ENCODE measurements at regions not wholly inside any gene's neighbourhood (a gene's known extent, or its start where the extent isn't known, plus 50 kb on each side); places are given as distances from the start of the nearest gene placed in this dataset.

DNA sequence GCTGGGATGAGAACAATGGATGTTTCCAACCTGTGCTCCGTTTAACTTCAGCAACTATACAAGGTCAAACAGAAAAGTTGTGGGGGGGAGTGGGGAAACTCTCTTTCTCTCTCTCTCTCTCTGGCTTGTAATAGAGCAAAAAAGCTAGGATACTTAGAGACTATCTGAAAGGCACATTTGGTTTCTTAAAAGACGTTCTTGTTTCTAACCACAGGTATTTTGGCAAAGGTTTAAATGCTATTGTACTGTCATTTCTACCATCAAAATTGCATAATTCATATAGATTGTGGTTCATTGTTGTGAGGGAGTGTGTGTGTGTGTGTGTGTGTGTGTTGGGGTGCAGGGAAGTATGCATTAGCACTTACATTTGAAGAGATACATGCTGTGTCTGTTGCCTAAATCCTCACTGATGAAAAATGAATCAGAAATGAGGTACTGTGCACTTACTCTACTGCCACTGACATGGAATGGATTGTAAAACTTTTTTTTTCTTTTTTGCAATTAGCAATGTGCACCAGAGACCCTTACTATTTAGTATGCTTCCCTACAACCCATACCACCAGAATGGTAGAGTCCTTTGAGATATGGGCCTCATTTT, 841.0 kb upstream of the PIK3C3 start:
- no peak overlapping the region for H3K4me3 Mint-ChIP-seq
- H3K27me3 Mint-ChIP-seq, result no peaks in the 10 kb centered on the region
- no peak overlapping the region for H3K27ac Mint-ChIP-seq
- no peak for DNase-seq
- ATAC-seq, result no peak
- ChIA-PET CTCF (no interaction called here), POLR2A (no interaction called here)
- H3K4me1 Mint-ChIP-seq, result no peaks in the 10 kb centered on the region
- intact Hi-C loops (cut with DNase I, micrococcal nuclease), result no loop called here
- H3K9me3 Mint-ChIP-seq (ENCODE audit: low read depth), result peaks cover 12% of the 10 kb centered on the region
- H3K36me3 Mint-ChIP-seq (ENCODE audit: low read depth), result no peaks in the 10 kb centered on the region

DNA sequence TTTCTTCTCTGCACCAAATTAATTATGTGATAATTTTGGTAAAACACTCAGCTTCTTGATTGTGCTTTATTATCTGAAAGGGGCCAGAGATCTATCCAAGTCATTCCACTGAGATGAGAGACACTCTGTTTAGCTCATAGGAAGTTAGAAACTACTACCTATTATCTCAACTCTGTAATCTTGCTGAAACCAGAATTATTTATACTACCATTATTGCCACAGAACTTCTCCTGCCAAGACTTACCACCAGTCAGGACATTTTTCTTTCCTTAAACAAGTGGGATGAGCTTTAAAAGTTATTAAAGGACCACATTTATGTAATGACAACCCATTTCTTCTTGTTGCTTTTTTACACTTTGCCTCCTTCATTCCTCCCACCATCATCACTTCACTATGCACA, 855.6 kb upstream of the PIK3C3 start:
- POLR2A ChIA-PET, result no interaction called here
- ATAC-seq, result no peak

DNA sequence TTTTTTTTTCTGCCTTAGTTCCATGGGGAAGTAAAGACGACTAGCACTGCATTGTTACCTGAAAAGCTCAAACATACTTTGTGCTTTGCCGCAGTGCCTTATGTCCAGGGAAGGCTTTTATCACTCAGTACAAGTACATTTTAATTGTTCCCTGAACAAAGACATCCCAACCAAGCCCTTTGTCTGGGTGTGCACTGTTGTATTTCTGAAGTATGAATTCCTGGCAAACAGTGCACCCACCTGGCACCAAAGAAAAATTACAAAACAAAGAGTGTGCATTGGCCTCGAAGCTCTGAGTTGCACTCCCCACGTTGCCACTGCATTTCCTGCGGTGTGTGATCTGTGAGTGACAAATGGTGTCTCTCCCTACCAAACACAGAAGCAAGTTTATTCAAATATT, 858.5 kb upstream of the PIK3C3 start:
- Mint-ChIP-seq H3K4me3 (no peak overlapping the region), H3K4me1 (no peaks in the 10 kb centered on the region)

More for the DNA sequence above, 855.6 kb upstream of the PIK3C3 start:
- Mint-ChIP-seq H3K4me3 (no peak overlapping the region), H3K36me3 (ENCODE audit: low read depth) (no peaks in the 10 kb centered on the region), H3K27me3 (no peaks in the 10 kb centered on the region), H3K9me3 (ENCODE audit: low read depth) (peaks cover 1% of the 10 kb centered on the region), H3K27ac (no peak overlapping the region), H3K4me1 (no peaks in the 10 kb centered on the region)
- DNase-seq, result no peak
- intact Hi-C loops (cut with DNase I, micrococcal nuclease), result no loop called here
- CTCF ChIA-PET, result interaction anchor here (0.5 kb wide), 1 partner anchor 11 kb away, joined by 3 read pairs; no protein-coding TSS in a partner anchor

DNA sequence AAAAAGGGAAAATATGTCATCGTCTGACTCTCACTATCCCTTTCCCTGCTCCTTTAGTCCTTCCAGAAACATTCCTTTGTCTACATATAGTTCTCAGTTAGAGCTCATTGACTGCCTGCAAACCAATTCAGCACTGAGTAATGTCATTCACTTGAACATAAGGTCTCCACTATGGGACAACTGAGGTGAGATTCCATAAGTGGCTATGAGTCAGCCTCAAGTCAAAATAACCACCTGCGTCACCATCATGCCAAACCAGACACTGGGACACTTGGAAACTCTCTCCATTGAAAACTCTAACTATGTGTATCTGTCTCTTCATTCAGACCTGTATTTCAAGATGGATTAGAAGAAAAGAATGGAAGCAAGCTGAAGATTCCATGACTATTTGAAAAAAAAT, 878.0 kb upstream of the PIK3C3 start:
- no peak for ATAC-seq
- H3K36me3 Mint-ChIP-seq (ENCODE audit: low read depth), result no peaks in the 10 kb centered on the region
- no peaks in the 10 kb centered on the region for H3K4me1 Mint-ChIP-seq
- POLR2A ChIA-PET, result no interaction called here
- H3K4me3 Mint-ChIP-seq, result no peak overlapping the region
- peaks cover 4% of the 10 kb centered on the region for H3K9me3 Mint-ChIP-seq (ENCODE audit: low read depth)
- intact Hi-C loops (cut with DNase I, micrococcal nuclease), result no loop called here
- no peak for DNase-seq
- no peaks in the 10 kb centered on the region for H3K27me3 Mint-ChIP-seq
- no peak overlapping the region for H3K27ac Mint-ChIP-seq
- CTCF ChIA-PET, result no interaction called here

More for the DNA sequence above, 858.5 kb upstream of the PIK3C3 start:
- no peak for DNase-seq
- Mint-ChIP-seq H3K27ac (no peak overlapping the region), H3K9me3 (ENCODE audit: low read depth) (peaks cover 1% of the 10 kb centered on the region), H3K27me3 (no peaks in the 10 kb centered on the region), H3K36me3 (ENCODE audit: low read depth) (no peaks in the 10 kb centered on the region)
- intact Hi-C loops (cut with DNase I, micrococcal nuclease), result no loop called here
- POLR2A ChIA-PET, result no interaction called here
- CTCF ChIA-PET, result no interaction called here
- no peak for ATAC-seq

DNA sequence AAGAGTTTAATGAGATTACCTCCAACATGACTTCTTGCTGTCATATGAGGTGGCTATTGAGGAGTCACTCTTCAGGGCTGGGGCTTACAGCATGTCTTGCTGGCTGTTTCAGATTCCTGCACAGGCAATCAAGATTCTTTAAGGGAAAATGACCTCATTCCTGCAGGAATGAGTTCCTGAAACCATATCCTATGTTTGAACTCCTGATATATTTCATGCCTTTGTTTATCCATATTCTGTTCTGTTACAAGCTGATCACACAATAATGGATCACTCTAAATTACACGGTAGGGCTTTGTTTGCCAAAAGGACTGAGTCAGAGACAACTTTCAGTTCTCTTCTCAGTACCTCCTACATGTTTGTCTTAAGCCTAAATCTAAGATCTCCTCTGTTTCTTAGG, 879.8 kb upstream of the PIK3C3 start:
- no peaks in the 10 kb centered on the region for H3K36me3 Mint-ChIP-seq (ENCODE audit: low read depth)
- ChIA-PET CTCF (no interaction called here), POLR2A (no interaction called here)
- no peaks in the 10 kb centered on the region for H3K27me3 Mint-ChIP-seq
- H3K4me1 Mint-ChIP-seq, result no peaks in the 10 kb centered on the region
- no peak overlapping the region for H3K27ac Mint-ChIP-seq
- intact Hi-C loops (cut with DNase I, micrococcal nuclease), result no loop called here
- ATAC-seq (no peak), DNase-seq (no peak)
- H3K9me3 Mint-ChIP-seq (ENCODE audit: low read depth), result peaks cover 8% of the 10 kb centered on the region
- H3K4me3 Mint-ChIP-seq, result no peak overlapping the region

DNA sequence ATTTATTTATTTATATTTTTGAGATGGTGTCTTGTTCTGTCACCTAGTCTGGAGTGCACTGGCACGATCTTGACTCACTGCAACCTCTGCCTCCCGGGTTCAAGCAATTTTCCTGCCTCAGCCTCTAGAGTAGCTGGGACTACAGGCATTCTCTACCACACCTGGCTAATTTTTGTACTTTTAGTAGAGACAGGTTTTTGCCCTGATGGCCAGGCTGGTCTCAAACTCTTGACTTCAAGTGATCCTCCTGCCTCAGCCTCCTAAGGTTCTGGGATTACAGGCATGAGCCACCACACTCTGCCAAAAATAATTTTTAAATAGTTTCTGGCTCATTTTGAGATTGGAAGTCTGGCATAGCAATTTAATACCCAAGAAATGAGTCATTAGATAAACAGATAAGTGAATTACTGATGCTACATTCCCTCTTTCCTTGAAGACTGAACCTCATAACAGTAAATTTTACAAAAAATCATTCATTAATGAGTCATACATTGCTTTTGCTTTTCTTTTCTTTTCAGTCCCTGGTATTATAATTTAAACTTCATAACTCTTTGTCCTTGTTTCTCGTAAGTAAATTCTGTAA, 881.6 kb upstream of the PIK3C3 start:
- intact Hi-C loops (cut with DNase I, micrococcal nuclease), result no loop called here
- no peak overlapping the region for H3K4me3 Mint-ChIP-seq
- H3K36me3 Mint-ChIP-seq (ENCODE audit: low read depth), result no peaks in the 10 kb centered on the region
- ChIA-PET POLR2A (no interaction called here), CTCF (no interaction called here)
- no peaks in the 10 kb centered on the region for H3K27me3 Mint-ChIP-seq
- DNase-seq, result no peak
- no peak for ATAC-seq
- H3K27ac Mint-ChIP-seq, result no peak overlapping the region
- no peaks in the 10 kb centered on the region for H3K4me1 Mint-ChIP-seq
- peaks cover 9% of the 10 kb centered on the region for H3K9me3 Mint-ChIP-seq (ENCODE audit: low read depth)

DNA sequence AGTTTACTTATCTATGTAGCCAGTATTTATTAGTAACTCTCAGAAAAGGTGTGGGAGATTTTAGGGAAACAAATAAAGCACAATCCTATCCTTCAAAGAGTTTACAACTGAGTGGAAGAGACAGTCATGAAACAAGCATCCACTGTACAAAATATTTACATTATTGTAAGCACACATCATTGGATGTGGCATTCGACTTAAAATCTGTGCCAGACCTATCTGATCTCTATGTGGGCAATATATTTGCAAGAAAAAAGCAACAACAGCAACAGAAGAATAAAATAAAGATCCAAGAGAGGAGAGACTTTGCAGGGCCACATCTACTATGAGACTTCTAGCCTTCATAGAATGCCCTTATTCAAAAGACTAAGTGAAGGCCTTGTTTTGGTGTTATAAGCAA, 882.1 kb upstream of the PIK3C3 start:
- Mint-ChIP-seq H3K9me3 (ENCODE audit: low read depth) (peaks cover 9% of the 10 kb centered on the region), H3K4me1 (no peaks in the 10 kb centered on the region), H3K27me3 (no peaks in the 10 kb centered on the region), H3K36me3 (ENCODE audit: low read depth) (no peaks in the 10 kb centered on the region), H3K27ac (no peak overlapping the region), H3K4me3 (no peak overlapping the region)
- intact Hi-C loops (cut with DNase I, micrococcal nuclease), result no loop called here
- ChIA-PET CTCF (no interaction called here), POLR2A (no interaction called here)
- DNase-seq, result no peak
- ATAC-seq, result no peak

DNA sequence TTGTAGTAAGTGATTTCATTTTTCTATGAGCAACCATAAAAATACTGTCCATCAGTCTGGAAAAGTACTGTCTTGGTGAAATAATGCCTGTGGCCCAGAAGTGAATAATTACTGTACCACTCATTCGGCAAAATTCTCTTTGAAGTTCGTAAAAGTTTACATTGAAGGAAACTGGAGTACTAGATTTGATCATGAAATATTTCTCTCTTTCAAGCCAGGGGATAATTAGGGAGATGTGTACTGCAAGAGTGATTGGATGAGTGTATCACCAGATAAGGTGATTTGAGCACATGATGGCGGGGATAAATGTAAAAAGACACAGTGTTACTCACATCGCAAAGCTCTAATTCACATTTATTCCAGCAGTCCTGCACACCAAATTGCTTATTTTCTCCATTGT, 883.2 kb upstream of the PIK3C3 start:
- H3K27ac Mint-ChIP-seq, result no peak overlapping the region
- CTCF ChIA-PET, result interaction anchor here (0.6 kb wide), 1 partner anchor 90 kb away, joined by 3 read pairs; no protein-coding TSS in a partner anchor
- no peaks in the 10 kb centered on the region for H3K36me3 Mint-ChIP-seq (ENCODE audit: low read depth)
- H3K9me3 Mint-ChIP-seq (ENCODE audit: low read depth), result peaks cover 6% of the 10 kb centered on the region
- no peaks in the 10 kb centered on the region for H3K27me3 Mint-ChIP-seq
- DNase-seq (no peak), ATAC-seq (no peak)
- no peak overlapping the region for H3K4me3 Mint-ChIP-seq
- H3K4me1 Mint-ChIP-seq, result no peaks in the 10 kb centered on the region
- intact Hi-C loops (cut with DNase I, micrococcal nuclease), result no loop called here
- POLR2A ChIA-PET, result no interaction called here

DNA sequence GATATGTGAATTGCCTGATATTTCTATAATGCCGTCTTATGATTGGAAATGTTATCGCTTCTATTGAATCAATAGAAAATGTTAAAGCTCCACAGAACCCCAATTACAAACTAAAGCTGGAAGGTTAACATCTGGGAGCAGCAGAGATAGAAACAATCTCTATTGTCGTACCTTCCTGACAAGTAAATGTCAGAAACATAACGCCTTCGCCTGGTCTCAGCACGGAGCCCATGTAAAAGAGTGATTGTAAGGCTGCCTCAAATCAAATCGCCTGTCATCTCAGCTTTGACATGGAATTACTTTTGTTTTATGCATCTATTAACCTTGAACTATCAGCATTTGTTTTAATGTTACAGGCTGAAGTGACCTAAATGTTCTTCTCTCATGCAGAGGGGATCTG, 885.9 kb upstream of the PIK3C3 start:
- ATAC-seq, result no peak

DNA sequence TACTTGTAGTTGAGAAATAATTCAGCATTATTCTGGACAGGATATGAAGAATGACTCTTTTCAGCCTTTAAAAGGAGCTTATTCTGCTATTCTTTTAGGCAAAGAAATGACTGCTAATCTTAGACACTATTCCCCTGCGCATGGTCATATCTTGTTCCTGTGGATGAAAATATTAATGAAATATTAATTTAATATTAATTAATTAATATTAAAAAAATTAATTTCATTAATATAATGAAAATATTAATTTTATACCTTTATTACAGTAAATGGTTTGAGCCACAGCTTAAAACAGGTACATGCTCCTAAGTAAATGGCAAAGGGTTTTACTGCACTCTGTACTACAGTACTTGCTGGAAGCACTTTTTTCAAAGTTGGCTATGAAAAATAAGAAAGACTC, 890.1 kb upstream of the PIK3C3 start:
- no peak for ATAC-seq
- Mint-ChIP-seq H3K4me3 (no peak overlapping the region), H3K36me3 (ENCODE audit: low read depth) (no peaks in the 10 kb centered on the region), H3K4me1 (no peaks in the 10 kb centered on the region), H3K27ac (no peak overlapping the region), H3K9me3 (ENCODE audit: low read depth) (peaks cover 7% of the 10 kb centered on the region), H3K27me3 (no peaks in the 10 kb centered on the region)
- ChIA-PET CTCF (no interaction called here), POLR2A (no interaction called here)
- intact Hi-C loops (cut with DNase I, micrococcal nuclease), result no loop called here
- no peak for DNase-seq

More for the DNA sequence above, 885.9 kb upstream of the PIK3C3 start:
- Mint-ChIP-seq H3K27ac (no peak overlapping the region), H3K27me3 (no peaks in the 10 kb centered on the region), H3K4me3 (no peak overlapping the region), H3K4me1 (no peaks in the 10 kb centered on the region), H3K36me3 (ENCODE audit: low read depth) (no peaks in the 10 kb centered on the region), H3K9me3 (ENCODE audit: low read depth) (peaks cover 8% of the 10 kb centered on the region)
- ChIA-PET CTCF (no interaction called here), POLR2A (no interaction called here)
- no peak for DNase-seq
- intact Hi-C loops (cut with DNase I, micrococcal nuclease), result no loop called here

DNA sequence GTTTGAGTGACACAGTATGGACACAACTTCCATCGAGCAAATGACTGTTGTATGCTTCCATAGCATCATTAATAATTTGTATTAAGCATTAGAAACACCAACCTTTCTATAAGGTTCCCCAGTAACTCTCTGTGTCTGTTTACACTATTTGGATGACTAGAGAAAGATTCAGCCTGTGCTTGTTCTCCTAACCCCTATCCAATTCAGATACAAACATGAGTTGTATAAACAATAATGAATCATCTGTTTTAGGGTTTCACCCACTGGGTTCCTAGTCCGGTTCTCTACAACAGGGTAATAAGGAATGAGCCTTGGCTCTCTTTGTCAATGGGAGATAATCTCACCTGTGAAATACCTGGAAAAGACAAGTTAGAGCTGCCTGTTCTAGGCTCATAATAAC, 894.1 kb upstream of the PIK3C3 start:
- ChIA-PET CTCF (interaction anchor here (0.6 kb wide), 1 partner anchor 607 kb away, joined by 4 read pairs; no protein-coding TSS in a partner anchor), POLR2A (no interaction called here)
- no peak for ATAC-seq
- no peaks in the 10 kb centered on the region for H3K27me3 Mint-ChIP-seq
- no peaks in the 10 kb centered on the region for H3K4me1 Mint-ChIP-seq
- no peak overlapping the region for H3K4me3 Mint-ChIP-seq
- no peaks in the 10 kb centered on the region for H3K36me3 Mint-ChIP-seq (ENCODE audit: low read depth)
- no peak for DNase-seq
- peaks cover 7% of the 10 kb centered on the region for H3K9me3 Mint-ChIP-seq (ENCODE audit: low read depth)
- intact Hi-C loops (cut with DNase I, micrococcal nuclease), result no loop called here
- H3K27ac Mint-ChIP-seq, result no peak overlapping the region

DNA sequence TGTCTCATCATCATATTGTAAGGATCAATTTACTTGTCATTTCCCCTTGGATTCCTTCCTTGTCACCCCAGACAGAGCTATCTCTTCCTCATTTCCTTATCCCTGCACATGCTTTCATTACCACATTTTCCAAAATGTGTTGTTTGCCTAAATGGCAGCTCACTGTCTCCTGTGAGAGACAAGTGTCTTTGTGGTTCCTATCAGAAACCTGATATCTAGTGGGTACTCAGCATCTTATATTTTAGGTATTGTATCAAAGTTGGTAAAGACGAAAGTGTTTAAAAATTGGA, 896.0 kb upstream of the PIK3C3 start:
- DNase-seq (no peak), ATAC-seq (no peak)
- POLR2A ChIA-PET, result no interaction called here
- Mint-ChIP-seq H3K4me3 (no peak overlapping the region), H3K36me3 (ENCODE audit: low read depth) (no peaks in the 10 kb centered on the region), H3K27ac (no peak overlapping the region), H3K4me1 (no peaks in the 10 kb centered on the region), H3K27me3 (no peaks in the 10 kb centered on the region), H3K9me3 (ENCODE audit: low read depth) (peaks cover 5% of the 10 kb centered on the region)
- CTCF ChIA-PET, result no interaction called here
- intact Hi-C loops (cut with DNase I, micrococcal nuclease), result loop anchor here in 1 of 2 experiments (10.0 kb wide), 1 partner anchor 64 kb away; no protein-coding TSS in a partner anchor

All from activated CD4-positive, alpha-beta T cell treated with anti-CD3 and anti-CD28 coated beads for 36 hours (primary cell).